Astrocyte of the hippocampus (primary cell): ENCODE measurements at regions not wholly inside any gene's neighbourhood (a gene's known extent, or its start where the extent isn't known, plus 50 kb on each side); places are given as distances from the start of the nearest gene placed in this dataset.

Source experiments
- DNase-seq: peaks from one replicate; pipeline ENCODE4 v3.0.0; 2011; ENCODE audit warnings: low read depth, low spot score

DNA sequence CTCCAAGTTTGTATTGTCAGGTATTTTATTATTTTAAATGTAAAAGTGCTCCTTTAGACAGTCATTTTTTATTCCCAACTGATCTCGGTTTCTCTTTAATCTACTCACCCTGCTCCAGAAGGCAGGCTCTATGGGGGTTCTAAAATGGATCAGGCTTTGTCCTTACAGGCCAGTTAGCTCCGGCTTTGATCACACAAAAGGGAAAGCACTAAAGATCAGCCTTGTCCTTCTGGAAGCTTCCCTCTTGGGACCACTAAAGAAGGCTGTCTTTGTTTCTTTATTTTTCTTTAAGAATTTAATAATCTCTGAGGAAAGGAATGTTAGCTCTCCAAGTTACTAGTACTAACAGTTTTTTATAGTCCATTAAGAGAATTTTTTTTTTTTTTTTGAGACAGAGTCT is 560.5 kb upstream of the ZNF717 start:
- DNase-seq = no peak

DNA sequence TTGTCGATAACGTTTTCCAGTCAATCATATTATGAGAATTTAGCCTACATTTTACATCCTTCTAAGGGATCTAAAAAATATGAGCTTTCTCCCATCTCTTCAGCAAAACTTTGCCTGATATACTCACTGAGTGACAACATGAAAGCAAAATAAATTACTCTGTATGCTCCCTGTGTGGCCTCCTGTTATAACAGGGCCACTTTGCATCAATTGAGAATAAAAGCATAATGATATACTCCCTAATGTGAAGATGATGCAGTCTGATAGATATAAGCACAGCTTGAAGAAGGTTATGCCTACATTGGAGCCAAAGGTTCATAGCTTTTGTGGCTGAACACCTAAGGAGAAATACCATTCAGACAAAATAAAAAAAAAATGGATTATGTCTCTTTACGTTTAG is 561.3 kb upstream of the ZNF717 start:
- no peak for DNase-seq

DNA sequence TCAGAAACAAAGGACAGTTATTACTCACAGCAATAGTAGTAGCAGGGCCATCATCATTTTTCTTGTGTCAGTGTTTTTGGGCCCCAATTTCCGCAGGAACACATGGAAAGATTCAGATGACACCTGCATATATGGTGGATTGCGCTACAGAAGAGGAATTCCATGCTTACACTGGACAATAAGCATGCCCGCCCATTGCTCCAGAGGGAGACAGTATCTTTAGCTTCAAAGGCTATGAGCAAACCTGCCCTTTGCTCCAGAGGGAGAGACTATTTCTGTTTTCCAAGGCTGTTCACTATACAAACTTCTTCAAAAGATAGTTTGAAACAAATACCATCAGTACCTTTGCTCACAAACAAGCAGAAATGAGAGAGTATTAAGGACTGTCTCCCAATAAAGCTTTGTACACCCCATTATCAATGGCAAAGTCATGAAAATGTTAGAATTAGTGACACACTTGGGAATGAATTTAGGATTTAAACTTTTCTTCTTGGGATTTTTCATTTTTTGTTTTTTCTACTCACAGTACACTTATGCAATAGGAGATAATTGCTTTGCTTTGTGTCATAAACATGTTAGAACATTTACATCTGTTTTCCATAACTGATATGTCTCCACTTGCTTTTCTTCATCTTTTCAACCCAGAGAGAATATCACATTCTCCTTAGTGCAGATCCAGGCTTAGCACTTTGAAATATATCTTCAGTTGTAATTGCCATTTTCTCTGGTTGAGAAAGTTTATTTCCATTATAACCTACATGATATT is 564.5 kb upstream of the ZNF717 start:
- no peak for DNase-seq

DNA sequence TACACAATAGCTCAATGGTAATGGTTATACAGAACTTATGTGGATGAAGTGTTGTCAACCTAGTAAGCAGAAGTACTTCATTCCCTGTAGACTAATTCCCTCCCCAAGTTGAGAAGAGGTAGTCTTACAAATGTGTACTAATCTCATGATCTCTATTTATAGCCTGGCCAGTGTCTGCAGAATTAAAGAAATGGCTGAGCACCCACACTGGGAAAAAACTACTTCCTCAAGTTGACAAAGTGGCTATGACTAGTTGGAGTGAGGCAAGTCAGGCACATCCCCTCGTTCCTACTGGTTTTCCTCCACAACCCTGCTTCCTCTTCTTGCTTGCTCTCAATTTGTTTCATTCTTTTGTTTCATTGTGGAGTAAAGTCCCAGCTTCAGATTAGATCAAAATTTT is 566.7 kb upstream of the ZNF717 start:
- no peak for DNase-seq

DNA sequence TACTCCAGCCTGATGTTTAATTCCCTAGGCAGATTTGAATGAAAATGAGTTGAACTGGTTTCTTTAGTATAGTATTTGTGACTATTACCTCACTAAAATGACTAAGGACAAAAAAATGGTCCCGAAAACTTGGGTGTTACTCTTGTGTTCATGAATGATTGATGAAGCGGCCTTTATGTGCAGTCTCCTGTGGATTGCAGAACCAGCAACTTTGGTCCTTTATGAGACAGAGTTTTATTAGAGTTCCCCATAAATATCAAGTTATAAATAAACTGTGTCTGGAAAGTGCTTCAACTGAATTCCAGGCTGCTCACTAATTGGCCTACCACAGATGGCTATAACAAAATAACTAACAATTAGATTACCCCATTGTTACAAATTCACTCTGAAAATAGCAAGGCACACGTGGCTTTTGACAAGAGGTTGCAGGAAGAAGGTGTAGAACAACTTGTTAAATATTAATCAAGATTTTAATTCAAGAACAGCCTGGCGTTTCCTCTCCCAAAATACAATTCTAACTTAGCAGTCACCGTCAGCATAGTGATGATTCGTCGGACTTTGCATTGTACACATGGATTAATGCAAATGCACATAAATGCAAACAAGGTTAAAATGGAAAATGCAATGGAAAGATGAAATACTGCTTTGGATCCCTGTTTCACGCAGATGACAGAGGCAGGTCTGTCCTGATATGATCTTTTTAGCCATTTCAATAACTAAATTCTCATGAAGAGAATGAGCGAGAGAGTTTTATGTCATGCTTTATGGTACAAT is 567.3 kb upstream of the ZNF717 start:
- no peak for DNase-seq

DNA sequence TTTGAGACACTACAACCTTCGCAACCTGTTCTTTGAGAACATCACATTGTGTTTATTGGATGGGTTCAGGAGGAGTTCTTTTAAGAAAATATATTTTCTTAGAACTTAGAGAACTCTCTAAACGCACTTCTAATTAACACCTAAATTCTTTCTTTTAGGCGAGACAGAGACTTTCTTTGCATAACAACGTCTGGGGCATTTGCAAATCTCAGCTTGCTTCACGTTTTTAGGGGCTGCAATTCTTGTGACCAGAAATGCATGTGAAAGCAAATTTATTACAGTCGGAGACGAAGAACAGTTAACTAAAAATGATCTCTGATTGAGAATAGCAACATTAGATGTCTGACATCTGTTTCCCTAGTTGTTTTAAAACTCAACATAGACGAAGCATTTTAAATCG is 568.3 kb upstream of the ZNF717 start:
- no peak for DNase-seq

- DNase-seq = no peak
Observed at GRCh38 chr3:76361010-76361409, 575.7 kb upstream of the ZNF717 start.

DNA sequence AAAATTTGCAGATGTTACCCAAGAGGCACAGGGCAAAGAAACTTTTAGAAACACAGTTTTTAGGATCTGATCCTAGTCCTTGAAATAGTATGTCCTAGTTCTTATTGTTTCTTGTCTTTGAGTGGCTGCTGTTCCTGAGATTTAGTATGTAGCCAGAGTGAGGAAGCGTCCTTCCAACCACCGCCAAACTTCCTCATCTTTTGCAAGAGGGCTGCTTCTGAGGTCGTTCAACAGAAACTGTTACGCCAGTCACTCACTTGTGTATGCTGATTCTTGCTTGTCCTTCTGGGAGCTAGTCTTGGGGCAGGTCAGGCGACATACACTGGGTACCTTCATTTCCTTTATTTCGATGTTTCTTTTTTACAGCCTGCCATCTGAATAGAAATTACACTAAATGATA is 577.3 kb upstream of the ZNF717 start:
- no peak for DNase-seq

DNA sequence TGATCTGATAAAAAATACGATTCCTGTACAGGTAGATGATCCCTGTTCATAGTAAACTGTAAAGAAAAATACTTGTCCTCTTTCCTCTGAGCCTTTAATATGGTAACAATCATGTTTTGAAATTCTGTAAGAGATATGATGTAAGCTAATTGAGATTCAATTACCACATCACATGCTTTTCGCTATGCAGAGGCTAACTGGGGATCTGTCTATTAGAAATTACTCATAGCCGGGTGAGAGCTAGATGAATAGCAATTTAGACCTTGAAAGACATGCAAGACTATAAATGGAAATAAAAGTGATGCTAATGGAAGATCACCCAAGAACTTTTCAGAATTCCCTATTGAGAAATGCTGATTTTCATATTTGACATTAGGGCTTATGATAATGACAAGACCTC is 579.9 kb upstream of the ZNF717 start:
- DNase-seq = no peak

DNA sequence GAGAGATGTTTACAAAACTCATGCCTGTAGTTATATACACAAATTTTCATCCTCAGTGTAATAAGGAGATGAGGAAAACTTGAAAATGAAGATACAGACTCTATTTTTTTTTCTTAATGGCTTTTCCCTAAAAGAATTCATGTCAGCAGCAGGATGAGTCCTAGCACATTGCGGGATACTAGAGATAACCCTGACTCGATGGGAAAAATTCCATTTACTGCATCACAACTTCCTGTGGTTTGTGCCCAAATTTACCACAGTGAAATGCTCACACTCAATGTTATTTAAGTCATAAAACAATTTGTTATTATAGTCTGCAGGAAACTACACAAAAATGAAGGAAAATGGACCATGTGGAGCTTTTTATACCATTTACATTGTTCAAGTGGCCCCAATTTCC is 581.9 kb upstream of the ZNF717 start:
- peak; percentile 14 for DNase-seq

DNA sequence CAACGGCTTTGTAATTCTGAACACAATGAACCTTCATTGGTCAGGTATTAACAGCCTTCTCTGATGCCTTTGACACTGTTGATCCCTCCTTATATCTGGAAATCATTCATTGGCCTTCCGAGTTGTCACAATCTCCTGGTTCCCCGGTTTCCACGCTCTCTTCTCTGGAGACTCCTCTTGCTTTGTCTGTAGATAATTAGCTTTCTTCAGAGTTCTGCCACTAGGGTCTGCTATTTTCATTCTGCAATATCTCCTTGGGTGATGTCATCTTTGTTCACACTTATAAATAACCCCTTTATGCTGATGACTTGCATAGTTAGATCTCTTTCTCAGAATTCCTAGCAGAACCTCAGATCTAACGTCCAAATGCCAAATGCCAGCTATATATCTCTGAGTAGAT is 583.8 kb upstream of the ZNF717 start:
- peak; percentile 33 for DNase-seq

GRCh38 chr3:76370749-76371520 is 585.6 kb upstream of the ZNF717 start:
- no peak for DNase-seq

- no peak for DNase-seq
Observed at GRCh38 chr3:76372497-76372896, 587.1 kb upstream of the ZNF717 start.

- DNase-seq = no peak
Observed at GRCh38 chr3:76377074-76377473, 591.7 kb upstream of the ZNF717 start.

- DNase-seq = no peak
Observed at GRCh38 chr3:76378789-76379188, 593.4 kb upstream of the ZNF717 start.

GRCh38 chr3:76383781-76384180 is 598.4 kb upstream of the ZNF717 start:
- no peak for DNase-seq

GRCh38 chr3:76387000-76387399 is 601.7 kb upstream of the ZNF717 start:
- DNase-seq = no peak

DNA sequence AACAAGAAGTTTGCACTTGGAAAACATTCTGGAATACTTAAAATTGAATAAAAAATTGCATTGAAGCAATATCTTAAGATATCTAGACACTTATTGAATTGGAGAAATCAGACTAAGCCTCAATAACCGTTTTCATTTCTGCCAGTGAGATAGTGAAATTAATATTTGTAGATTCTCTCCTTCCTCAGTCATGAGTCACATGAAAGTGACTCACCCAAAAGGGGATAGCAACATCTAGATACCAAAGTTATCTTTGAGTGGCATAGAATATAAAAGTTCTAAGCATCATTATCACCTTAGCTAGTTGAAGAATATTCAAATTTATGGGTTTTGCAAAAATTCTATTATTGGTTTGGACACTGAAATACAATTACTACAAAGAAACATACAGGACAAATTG is 614.8 kb upstream of the ZNF717 start:
- DNase-seq = no peak

DNA sequence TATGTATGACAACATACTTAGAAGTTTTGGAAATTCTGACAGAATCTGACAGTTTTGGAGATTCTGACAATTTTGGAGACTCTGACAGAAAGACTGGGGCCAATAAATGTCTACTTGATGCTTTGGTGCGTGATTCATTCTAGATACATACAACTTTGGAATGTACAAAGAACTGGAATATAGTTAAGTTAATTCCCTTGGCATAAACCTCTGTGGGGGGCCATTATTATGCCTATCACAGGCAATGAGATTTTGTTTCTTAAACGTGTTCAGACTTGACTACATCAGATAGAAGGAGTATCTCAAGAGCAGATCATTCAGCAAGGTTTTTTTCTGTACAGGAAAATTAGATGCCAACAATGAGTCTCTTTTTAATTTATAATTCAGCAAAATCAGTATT is 617.6 kb upstream of the ZNF717 start:
- DNase-seq = no peak

- no peak for DNase-seq
Observed at GRCh38 chr3:76403556-76403955, 618.2 kb upstream of the ZNF717 start.

- DNase-seq = no peak
Observed at GRCh38 chr3:76405196-76405595, 619.8 kb upstream of the ZNF717 start.

- no peak for DNase-seq
Observed at GRCh38 chr3:76410762-76411281, 625.5 kb upstream of the ZNF717 start.
